ENCODE measurements at regions not wholly inside any gene's neighbourhood (a gene's known extent, or its start where the extent isn't known, plus 50 kb on each side); places are given as distances from the start of the nearest gene placed in this dataset.

DNA sequence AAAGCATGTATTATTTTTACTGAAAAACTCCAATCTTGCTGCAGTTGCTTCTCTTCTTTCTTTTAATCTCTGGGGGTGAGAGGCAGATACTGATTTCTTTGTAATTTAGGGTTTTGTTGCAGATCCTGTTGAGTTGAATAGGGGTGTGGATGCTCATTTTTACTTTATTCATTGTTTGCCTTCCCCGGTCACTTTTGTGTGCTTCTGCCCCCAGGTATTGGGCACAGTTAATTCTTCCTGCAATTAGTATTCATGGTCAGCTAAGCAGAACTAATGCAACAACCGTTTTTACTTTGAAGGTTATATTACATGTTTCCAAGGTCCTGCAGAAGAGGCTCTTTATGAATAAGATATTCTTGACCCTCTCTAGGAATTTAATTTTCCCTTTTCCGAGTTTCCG, 96.4 kb downstream of the BUB3 start:
- TF ChIP-seq, protein P1, sequence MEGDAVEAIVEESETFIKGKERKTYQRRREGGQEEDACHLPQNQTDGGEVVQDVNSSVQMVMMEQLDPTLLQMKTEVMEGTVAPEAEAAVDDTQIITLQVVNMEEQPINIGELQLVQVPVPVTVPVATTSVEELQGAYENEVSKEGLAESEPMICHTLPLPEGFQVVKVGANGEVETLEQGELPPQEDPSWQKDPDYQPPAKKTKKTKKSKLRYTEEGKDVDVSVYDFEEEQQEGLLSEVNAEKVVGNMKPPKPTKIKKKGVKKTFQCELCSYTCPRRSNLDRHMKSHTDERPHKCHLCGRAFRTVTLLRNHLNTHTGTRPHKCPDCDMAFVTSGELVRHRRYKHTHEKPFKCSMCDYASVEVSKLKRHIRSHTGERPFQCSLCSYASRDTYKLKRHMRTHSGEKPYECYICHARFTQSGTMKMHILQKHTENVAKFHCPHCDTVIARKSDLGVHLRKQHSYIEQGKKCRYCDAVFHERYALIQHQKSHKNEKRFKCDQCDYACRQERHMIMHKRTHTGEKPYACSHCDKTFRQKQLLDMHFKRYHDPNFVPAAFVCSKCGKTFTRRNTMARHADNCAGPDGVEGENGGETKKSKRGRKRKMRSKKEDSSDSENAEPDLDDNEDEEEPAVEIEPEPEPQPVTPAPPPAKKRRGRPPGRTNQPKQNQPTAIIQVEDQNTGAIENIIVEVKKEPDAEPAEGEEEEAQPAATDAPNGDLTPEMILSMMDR (IDR thresholded peaks at IDR 0.05; ENCODE audit: borderline replicate concordance, extremely low read depth, low read length, poor library complexity, severe bottlenecking): no peak
- TF ChIP-seq EZH2 (IDR thresholded peaks at IDR 0.05; ENCODE audit: borderline replicate concordance, low read depth, low read length, severe bottlenecking): no peak

Data from DND-41 (cell line).